ENCODE measurements at regions not wholly inside any gene's neighbourhood (a gene's known extent, or its start where the extent isn't known, plus 50 kb on each side); places are given as distances from the start of the nearest gene placed in this dataset.
A peak's percentile ranks its signal among the peaks of the same experiment; 100 is the strongest.

GRCh38 chr15:58331560-58331912 is 100.3 kb upstream of the LIPC start:
- no peaks in the 10 kb centered on the region for H3K27me3 ChIP-seq
- no peak for DNase-seq (ENCODE audit: low read depth in 1 of 2, low spot score in 1 of 2)
- no peak overlapping the region for H3K4me3 ChIP-seq
- peak overlapping the region; percentile 89 for H3K27ac ChIP-seq
- H3K9me3 ChIP-seq (ENCODE audit: low read depth): no peaks in the 10 kb centered on the region
- TF ChIP-seq CTCF (IDR thresholded peaks at IDR 0.05; ENCODE audit: low read depth, low read length): no peak
- no peaks in the 10 kb centered on the region for H3K36me3 ChIP-seq
- H3K4me1 ChIP-seq (ENCODE audit: low read depth): peaks cover 38% of the 10 kb centered on the region

GRCh38 chr15:58331913-58332675 is 99.7 kb upstream of the LIPC start:
- Histone ChIP-seq H3K4me3 (no peak overlapping the region), H3K4me1 (ENCODE audit: low read depth) (peaks cover 38% of the 10 kb centered on the region), H3K36me3 (no peaks in the 10 kb centered on the region), H3K9me3 (ENCODE audit: low read depth) (no peaks in the 10 kb centered on the region), H3K27ac (peak overlapping the region; percentile 96), H3K27me3 (no peaks in the 10 kb centered on the region)
- DNase-seq (ENCODE audit: low read depth in 1 of 2, low spot score in 1 of 2): peak; percentile 98 to 100
- TF ChIP-seq CTCF (IDR thresholded peaks at IDR 0.05; ENCODE audit: low read depth, low read length): no peak

GRCh38 chr15:58332676-58333400 is 99.0 kb upstream of the LIPC start:
- H3K36me3 ChIP-seq: no peaks in the 10 kb centered on the region
- peaks cover 38% of the 10 kb centered on the region for H3K4me1 ChIP-seq (ENCODE audit: low read depth)
- peak in 1 of 2 donors; percentile 28 for DNase-seq (ENCODE audit: low read depth in 1 of 2, low spot score in 1 of 2)
- no peak for TF ChIP-seq CTCF (IDR thresholded peaks at IDR 0.05; ENCODE audit: low read depth, low read length)
- no peak overlapping the region for H3K4me3 ChIP-seq
- no peaks in the 10 kb centered on the region for H3K9me3 ChIP-seq (ENCODE audit: low read depth)
- peak overlapping the region; percentile 96 for H3K27ac ChIP-seq
- H3K27me3 ChIP-seq: no peaks in the 10 kb centered on the region

- Histone ChIP-seq H3K9me3 (ENCODE audit: low read depth) (no peaks in the 10 kb centered on the region), H3K4me3 (no peak overlapping the region), H3K4me1 (ENCODE audit: low read depth) (peaks cover 37% of the 10 kb centered on the region), H3K27ac (no peak overlapping the region), H3K36me3 (no peaks in the 10 kb centered on the region), H3K27me3 (no peaks in the 10 kb centered on the region)
- no peak for DNase-seq (ENCODE audit: low read depth in 1 of 2, low spot score in 1 of 2)
- no peak for TF ChIP-seq CTCF (IDR thresholded peaks at IDR 0.05; ENCODE audit: low read depth, low read length)
Measured at GRCh38 chr15:58334803-58335202, 97.0 kb upstream of the LIPC start.

- no peak for TF ChIP-seq CTCF (IDR thresholded peaks at IDR 0.05; ENCODE audit: low read depth, low read length)
- no peaks in the 10 kb centered on the region for H3K9me3 ChIP-seq (ENCODE audit: low read depth)
- DNase-seq (ENCODE audit: low read depth in 1 of 2, low spot score in 1 of 2): no peak
- no peak overlapping the region for H3K4me3 ChIP-seq
- peaks cover 23% of the 10 kb centered on the region for H3K4me1 ChIP-seq (ENCODE audit: low read depth)
- no peaks in the 10 kb centered on the region for H3K36me3 ChIP-seq
- no peaks in the 10 kb centered on the region for H3K27me3 ChIP-seq
- H3K27ac ChIP-seq: no peak overlapping the region
Measured at GRCh38 chr15:58336161-58336560, 95.6 kb upstream of the LIPC start.

All from cardiac muscle cell (in vitro differentiated cells and primary cell).